H1 (cell line): ENCODE measurements at regions not wholly inside any gene's neighbourhood (a gene's known extent, or its start where the extent isn't known, plus 50 kb on each side); places are given as distances from the start of the nearest gene placed in this dataset.

Source experiments
- EZH2 ChIP-seq: fragments of 200-600 bp; sonication (generic); IDR thresholded peaks from 2 replicates; pipeline ENCODE4 v1.7.1; 2012; ENCODE audit warnings: low read depth, mild to moderate bottlenecking, moderate library complexity, low read length, inconsistent platforms; ENCODE audit not compliant: severe bottlenecking
- JUND ChIP-seq: IDR thresholded peaks from 2 replicates; pipeline ENCODE4 v1.6.1; 2011; ENCODE audit warnings: mild to moderate bottlenecking, improper control_type of control experiment, low read length
- POLR2A ChIP-seq, 2 experiments: IDR thresholded peaks; 1 replicate in 1 of 2; 2 replicates in 1 of 2; pipeline ENCODE4 v1.6.1; 2011; ENCODE audit warnings: low read depth in 2 of 2, low read length in 2 of 2, mild to moderate bottlenecking in 2 of 2; ENCODE audit errors: control extremely low read depth in 1 of 2
- YY1 ChIP-seq: IDR thresholded peaks from 2 replicates; pipeline ENCODE4 v1.6.1; 2011; ENCODE audit warnings: low read depth, mild to moderate bottlenecking, low read length
- TF ChIP-seq, protein P1 (sequence below), 3 experiments: IDR thresholded peaks; 1 replicate in 2 of 3; 2 replicates in 1 of 3; pipeline versions ENCODE4 v1.5.1 to v1.6.1; 2011; ENCODE audit warnings: low read length in 3 of 3, mild to moderate bottlenecking in 3 of 3, inconsistent platforms in 2 of 3, low read depth in 1 of 3, moderate library complexity in 1 of 3; ENCODE audit not compliant: insufficient read depth in 1 of 3; ENCODE audit errors: control extremely low read depth in 1 of 3

GRCh38 chr1:58305622-58306021 is 240.9 kb downstream of the OMA1 start:
- TF ChIP-seq, protein P1, sequence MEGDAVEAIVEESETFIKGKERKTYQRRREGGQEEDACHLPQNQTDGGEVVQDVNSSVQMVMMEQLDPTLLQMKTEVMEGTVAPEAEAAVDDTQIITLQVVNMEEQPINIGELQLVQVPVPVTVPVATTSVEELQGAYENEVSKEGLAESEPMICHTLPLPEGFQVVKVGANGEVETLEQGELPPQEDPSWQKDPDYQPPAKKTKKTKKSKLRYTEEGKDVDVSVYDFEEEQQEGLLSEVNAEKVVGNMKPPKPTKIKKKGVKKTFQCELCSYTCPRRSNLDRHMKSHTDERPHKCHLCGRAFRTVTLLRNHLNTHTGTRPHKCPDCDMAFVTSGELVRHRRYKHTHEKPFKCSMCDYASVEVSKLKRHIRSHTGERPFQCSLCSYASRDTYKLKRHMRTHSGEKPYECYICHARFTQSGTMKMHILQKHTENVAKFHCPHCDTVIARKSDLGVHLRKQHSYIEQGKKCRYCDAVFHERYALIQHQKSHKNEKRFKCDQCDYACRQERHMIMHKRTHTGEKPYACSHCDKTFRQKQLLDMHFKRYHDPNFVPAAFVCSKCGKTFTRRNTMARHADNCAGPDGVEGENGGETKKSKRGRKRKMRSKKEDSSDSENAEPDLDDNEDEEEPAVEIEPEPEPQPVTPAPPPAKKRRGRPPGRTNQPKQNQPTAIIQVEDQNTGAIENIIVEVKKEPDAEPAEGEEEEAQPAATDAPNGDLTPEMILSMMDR (IDR thresholded peaks at IDR 0.05; ENCODE audit: control extremely low read depth in 1 of 3, insufficient read depth in 1 of 3, low read depth in 1 of 3, low read length in 3 of 3) = no peak
- TF ChIP-seq POLR2A (IDR thresholded peaks at IDR 0.05; ENCODE audit: control extremely low read depth in 1 of 2, low read depth in 2 of 2, low read length in 2 of 2) = no peak
- TF ChIP-seq JUND = no peak
- TF ChIP-seq EZH2 = no peak
- no peak for TF ChIP-seq YY1
